ENCODE measurements at regions not wholly inside any gene's neighbourhood (a gene's known extent, or its start where the extent isn't known, plus 50 kb on each side); places are given as distances from the start of the nearest gene placed in this dataset.

- no peak for TF ChIP-seq CHD1 (IDR thresholded peaks at IDR 0.05; ENCODE audit: low read depth, low read length)
- no peak for TF ChIP-seq SIN3A (conservative IDR thresholded peaks at IDR 0.05 in 1 of 2, IDR thresholded peaks at IDR 0.05 in 1 of 2; ENCODE audit: low read depth in 1 of 2, low read length in 2 of 2)
- no peak for TF ChIP-seq CTBP2 (IDR thresholded peaks at IDR 0.05; ENCODE audit: borderline replicate concordance, insufficient read depth, insufficient read length, low read length)
- no peak for TF ChIP-seq CHD7 (IDR thresholded peaks at IDR 0.05; ENCODE audit: insufficient replicate concordance, low read length)
Measured at GRCh38 chr1:67614511-67614934, 70.5 kb upstream of the GADD45A start (continued).

All from H1 (cell line).